AG04450 (cell line): ENCODE measurements at regions not wholly inside any gene's neighbourhood (a gene's known extent, or its start where the extent isn't known, plus 50 kb on each side); places are given as distances from the start of the nearest gene placed in this dataset.

ENCODE experiments used
- CTCF ChIA-PET: fragments of 300-600, 350-600 bp; formaldehyde crosslinking; extraction: SDS; loops from one replicate; lab custom pipeline; 2022; ENCODE audit warnings: antibody characterized with exemption, inconsistent platforms; lab: Charles Lee
- POLR2A ChIA-PET: fragments of 350-600 bp; formaldehyde crosslinking; extraction: SDS; loops from one replicate; lab custom pipeline; 2021; ENCODE audit warnings: antibody characterized with exemption, inconsistent platforms; lab: Yijun Ruan, JAX
- DNase-seq: peaks from one replicate; pipeline ENCODE4 v3.0.0-alpha.2; 2011; ENCODE audit warnings: low read depth, low spot score
- H3K27ac ChIP-seq: one replicate; pipeline ENCODE4 v1.5.1; 2012; ENCODE audit warnings: low read depth, low read length, control low read depth
- H3K27me3 ChIP-seq: one replicate; pipeline ENCODE4 v1.6.0; 2012; ENCODE audit warnings: low read length; ENCODE audit not compliant: control insufficient read depth, insufficient read depth
- H3K4me3 ChIP-seq: 2 replicates; pipeline ENCODE4 v1.5.1; 2011; ENCODE audit warnings: mild to moderate bottlenecking, low read depth, low read length, control low read depth
- H3K9me3 ChIP-seq: 2 replicates; pipeline ENCODE4 v1.5.1; 2012; ENCODE audit warnings: low read length; ENCODE audit not compliant: control insufficient read depth, insufficient read depth
- TF ChIP-seq, protein P1 (sequence below): IDR thresholded peaks from 2 replicates; pipeline ENCODE4 v1.5.1; 2011; ENCODE audit warnings: low read depth, low read length, control low read depth, inconsistent platforms

DNA sequence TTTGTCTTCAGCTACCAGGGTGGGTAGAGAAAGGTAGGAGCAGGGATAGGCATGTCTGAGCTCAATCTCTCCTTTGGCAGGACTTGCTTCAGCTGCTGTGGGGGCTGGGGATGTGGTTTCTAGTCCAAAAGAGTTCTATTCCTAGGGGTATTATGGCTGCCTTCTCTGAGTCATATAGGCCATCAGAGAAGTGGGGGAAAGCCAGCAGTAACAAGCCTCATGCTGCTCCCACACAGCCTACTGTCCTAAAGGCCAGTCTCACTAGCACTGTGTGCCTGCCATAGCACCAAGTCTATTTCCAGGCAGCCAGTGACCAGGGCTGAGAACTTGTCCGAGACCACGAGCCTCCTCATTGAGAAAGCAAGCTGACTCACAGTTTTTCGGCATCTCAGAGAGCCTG, 270.6 kb downstream of the DCAF12L2 start:
- H3K4me3 ChIP-seq, result no peak overlapping the region
- peaks cover 4% of the 10 kb centered on the region; the same call in 1 of the 2 replicates for H3K9me3 ChIP-seq
- ChIA-PET CTCF (no interaction called here), POLR2A (no interaction called here)
- DNase-seq, result no peak
- TF ChIP-seq, protein P1, sequence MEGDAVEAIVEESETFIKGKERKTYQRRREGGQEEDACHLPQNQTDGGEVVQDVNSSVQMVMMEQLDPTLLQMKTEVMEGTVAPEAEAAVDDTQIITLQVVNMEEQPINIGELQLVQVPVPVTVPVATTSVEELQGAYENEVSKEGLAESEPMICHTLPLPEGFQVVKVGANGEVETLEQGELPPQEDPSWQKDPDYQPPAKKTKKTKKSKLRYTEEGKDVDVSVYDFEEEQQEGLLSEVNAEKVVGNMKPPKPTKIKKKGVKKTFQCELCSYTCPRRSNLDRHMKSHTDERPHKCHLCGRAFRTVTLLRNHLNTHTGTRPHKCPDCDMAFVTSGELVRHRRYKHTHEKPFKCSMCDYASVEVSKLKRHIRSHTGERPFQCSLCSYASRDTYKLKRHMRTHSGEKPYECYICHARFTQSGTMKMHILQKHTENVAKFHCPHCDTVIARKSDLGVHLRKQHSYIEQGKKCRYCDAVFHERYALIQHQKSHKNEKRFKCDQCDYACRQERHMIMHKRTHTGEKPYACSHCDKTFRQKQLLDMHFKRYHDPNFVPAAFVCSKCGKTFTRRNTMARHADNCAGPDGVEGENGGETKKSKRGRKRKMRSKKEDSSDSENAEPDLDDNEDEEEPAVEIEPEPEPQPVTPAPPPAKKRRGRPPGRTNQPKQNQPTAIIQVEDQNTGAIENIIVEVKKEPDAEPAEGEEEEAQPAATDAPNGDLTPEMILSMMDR, result no peak
- H3K27me3 ChIP-seq, result no peaks in the 10 kb centered on the region
- no peak overlapping the region for H3K27ac ChIP-seq

DNA sequence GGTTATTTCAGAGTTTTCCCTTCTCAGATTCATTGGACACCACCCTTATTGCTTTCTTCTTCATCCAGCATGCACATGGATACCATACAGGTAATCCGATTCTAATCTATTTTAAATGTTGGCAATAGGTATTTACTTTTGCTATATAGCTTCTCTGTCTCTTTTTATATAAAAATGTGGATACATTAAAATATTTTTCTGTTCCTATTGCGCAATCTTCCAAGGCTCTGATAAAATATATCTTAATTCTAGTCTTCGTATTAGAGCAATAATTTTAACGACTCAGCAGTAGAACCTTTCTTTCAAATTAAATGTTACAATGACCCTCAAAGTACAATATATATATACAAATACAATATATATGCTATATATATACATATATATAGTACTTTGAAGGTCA, 239.8 kb downstream of the DCAF12L2 start:
- ChIA-PET POLR2A (no interaction called here), CTCF (no interaction called here)
- H3K27me3 ChIP-seq, result no peaks in the 10 kb centered on the region
- no peaks in the 10 kb centered on the region; the same call in 1 of the 2 replicates for H3K9me3 ChIP-seq
- DNase-seq, result no peak
- no peak overlapping the region for H3K4me3 ChIP-seq
- TF ChIP-seq, protein P1, result no peak
- no peak overlapping the region for H3K27ac ChIP-seq

DNA sequence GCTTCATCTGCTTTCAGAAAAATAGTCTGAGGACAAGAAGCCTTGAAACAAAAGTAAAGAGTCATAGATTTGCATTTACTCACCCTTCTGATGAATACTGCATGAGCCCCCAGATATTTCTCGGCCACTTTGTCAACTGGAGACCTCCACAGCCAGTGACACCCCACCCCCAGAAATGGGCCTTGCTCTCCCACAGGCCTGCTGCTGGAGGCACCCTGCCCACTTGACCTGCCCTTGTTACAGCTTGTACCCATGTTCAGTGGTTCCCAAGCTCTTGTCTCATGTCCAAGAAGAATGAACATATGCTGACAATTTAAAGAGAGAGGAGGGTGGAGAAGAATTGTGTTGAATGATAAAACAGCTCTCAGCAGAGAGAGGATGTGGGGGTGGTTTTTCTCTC, 225.1 kb downstream of the DCAF12L2 start:
- TF ChIP-seq, protein P1, result no peak
- H3K27me3 ChIP-seq, result no peaks in the 10 kb centered on the region
- POLR2A ChIA-PET, result no interaction called here
- CTCF ChIA-PET, result no interaction called here
- DNase-seq, result no peak
- no peak overlapping the region for H3K27ac ChIP-seq
- no peak overlapping the region for H3K4me3 ChIP-seq
- H3K9me3 ChIP-seq, result no peaks in the 10 kb centered on the region

DNA sequence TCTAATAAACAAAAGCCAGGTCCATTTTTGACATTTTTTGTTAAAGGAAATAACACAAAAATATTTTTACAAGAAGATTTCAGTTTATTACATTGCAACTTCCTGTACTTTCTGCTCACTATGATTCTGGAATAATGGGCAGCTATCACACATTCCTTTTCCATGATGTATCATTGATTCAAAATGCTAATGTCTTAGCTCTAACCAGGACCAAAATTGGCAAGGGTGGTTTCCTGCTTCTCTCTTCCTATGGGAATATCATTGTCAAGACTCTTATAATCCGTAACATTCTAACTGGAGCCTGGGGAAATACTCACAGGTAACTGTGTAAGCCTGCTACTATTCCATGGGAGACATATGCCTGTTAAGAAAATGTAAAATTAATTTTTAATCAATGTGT, 218.6 kb downstream of the DCAF12L2 start:
- no peak for DNase-seq
- ChIA-PET POLR2A (no interaction called here), CTCF (no interaction called here)
- TF ChIP-seq, protein P1, result no peak
- Histone ChIP-seq H3K27me3 (no peaks in the 10 kb centered on the region), H3K9me3 (no peaks in the 10 kb centered on the region), H3K27ac (no peak overlapping the region), H3K4me3 (no peak overlapping the region)

DNA sequence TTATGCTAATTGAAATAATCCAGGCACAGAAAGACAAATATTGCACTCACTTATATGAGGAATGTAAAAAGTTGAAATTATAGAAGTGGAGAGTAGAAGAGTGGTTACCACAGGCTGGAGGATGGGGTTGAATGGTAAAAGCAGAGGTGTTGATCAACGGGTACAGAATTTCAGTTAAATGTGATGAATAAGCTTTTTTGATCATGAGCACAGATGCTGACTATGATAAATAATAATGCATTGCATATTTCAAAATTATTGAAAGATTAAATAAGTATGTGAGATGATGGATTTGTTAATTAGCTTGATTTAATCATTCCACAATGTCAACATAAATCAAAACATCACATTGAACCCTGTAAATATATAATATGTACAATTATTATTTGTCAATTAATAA, 213.1 kb downstream of the DCAF12L2 start:
- no peak overlapping the region for H3K4me3 ChIP-seq
- no peaks in the 10 kb centered on the region for H3K27me3 ChIP-seq
- H3K27ac ChIP-seq, result no peak overlapping the region
- DNase-seq, result no peak
- ChIA-PET CTCF (no interaction called here), POLR2A (no interaction called here)
- H3K9me3 ChIP-seq, result no peaks in the 10 kb centered on the region
- TF ChIP-seq, protein P1, result no peak
